ENCODE measurements at regions not wholly inside any gene's neighbourhood (a gene's known extent, or its start where the extent isn't known, plus 50 kb on each side); places are given as distances from the start of the nearest gene placed in this dataset.

DNA sequence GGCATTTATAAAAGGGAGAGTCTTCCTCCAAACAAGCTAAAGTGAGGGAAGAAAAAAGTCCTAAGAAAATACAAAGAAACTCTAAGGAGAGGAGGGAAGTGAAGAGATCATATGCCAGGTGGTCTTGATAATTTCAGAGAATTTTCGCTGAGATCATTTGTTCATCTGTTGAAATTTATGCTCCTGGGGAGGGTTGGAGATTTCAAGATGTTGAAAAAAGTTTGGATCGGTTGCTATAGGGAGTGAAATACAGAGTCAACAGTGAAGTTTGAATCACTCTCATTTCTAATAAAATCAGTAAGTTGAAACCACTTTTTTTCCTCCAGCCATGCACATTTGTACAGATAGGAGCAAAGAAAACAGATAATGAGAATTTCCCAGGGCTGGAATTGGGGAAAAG lies 299.1 kb upstream of the ADAMTS5 start:
- Histone ChIP-seq H3K4me1 (no peaks in the 10 kb centered on the region), H3K4me3 (ENCODE audit: low read depth, low read length) (no peak overlapping the region), H3K27me3 (replicated peaks; ENCODE audit: control insufficient read depth, insufficient read depth, low read length) (no peaks in the 10 kb centered on the region), H3K9me3 (no peaks in the 10 kb centered on the region), H3K36me3 (ENCODE audit: control insufficient read depth, insufficient read depth, low read length) (no peaks in the 10 kb centered on the region)
- no TSS peak for BruUV-seq (replicated peaks)
- no peak overlapping the region for H3K27ac Mint-ChIP-seq (ENCODE audit: unreplicated experiment)
- H3K36me3 Mint-ChIP-seq (ENCODE audit: insufficient read depth, unreplicated experiment): no peaks in the 10 kb centered on the region
- no peak overlapping the region for H3K4me3 Mint-ChIP-seq (ENCODE audit: unreplicated experiment)
- H3K4me1 Mint-ChIP-seq (ENCODE audit: low read depth, unreplicated experiment): no peaks in the 10 kb centered on the region
- CTCF ChIA-PET: no interaction called here
- DNase-seq: no peak
- TF ChIP-seq, protein P1, sequence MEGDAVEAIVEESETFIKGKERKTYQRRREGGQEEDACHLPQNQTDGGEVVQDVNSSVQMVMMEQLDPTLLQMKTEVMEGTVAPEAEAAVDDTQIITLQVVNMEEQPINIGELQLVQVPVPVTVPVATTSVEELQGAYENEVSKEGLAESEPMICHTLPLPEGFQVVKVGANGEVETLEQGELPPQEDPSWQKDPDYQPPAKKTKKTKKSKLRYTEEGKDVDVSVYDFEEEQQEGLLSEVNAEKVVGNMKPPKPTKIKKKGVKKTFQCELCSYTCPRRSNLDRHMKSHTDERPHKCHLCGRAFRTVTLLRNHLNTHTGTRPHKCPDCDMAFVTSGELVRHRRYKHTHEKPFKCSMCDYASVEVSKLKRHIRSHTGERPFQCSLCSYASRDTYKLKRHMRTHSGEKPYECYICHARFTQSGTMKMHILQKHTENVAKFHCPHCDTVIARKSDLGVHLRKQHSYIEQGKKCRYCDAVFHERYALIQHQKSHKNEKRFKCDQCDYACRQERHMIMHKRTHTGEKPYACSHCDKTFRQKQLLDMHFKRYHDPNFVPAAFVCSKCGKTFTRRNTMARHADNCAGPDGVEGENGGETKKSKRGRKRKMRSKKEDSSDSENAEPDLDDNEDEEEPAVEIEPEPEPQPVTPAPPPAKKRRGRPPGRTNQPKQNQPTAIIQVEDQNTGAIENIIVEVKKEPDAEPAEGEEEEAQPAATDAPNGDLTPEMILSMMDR (IDR thresholded peaks at IDR 0.05; ENCODE audit: insufficient read depth in 1 of 2, low read depth in 1 of 2, low read length in 1 of 2, severe bottlenecking in 1 of 2, unreplicated experiment in 1 of 2): no peak
- POLR2A ChIA-PET: no interaction called here
- no peaks in the 10 kb centered on the region for H3K27me3 Mint-ChIP-seq (ENCODE audit: insufficient read depth, unreplicated experiment)
- H3K9me3 Mint-ChIP-seq (ENCODE audit: unreplicated experiment): no peaks in the 10 kb centered on the region
- intact Hi-C loops (cut with micrococcal nuclease; ENCODE audit: unreplicated experiment): no loop called here

DNA sequence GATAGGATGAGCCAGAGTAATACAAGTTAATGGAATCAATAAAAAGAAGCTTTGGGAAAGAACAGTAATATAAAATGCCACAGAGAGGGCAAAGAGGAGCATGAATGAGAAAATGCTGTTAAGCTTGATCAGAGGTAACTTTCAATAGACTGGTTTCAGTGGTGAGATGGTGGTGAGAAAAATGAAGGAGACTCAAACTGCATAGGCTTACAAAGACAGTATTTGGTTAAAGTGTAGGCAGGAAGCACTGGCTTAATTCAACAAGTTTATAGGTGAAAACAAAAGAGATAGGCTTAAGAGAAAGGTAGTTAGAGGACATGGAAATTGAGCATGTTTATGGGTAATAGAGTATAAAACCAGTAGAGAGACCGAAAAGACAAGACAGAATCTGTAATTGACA lies 298.6 kb upstream of the ADAMTS5 start:
- Histone ChIP-seq H3K4me1 (no peaks in the 10 kb centered on the region), H3K27me3 (replicated peaks; ENCODE audit: control insufficient read depth, insufficient read depth, low read length) (no peaks in the 10 kb centered on the region), H3K9me3 (no peaks in the 10 kb centered on the region), H3K36me3 (ENCODE audit: control insufficient read depth, insufficient read depth, low read length) (no peaks in the 10 kb centered on the region), H3K4me3 (ENCODE audit: low read depth, low read length) (no peak overlapping the region)
- BruUV-seq (replicated peaks): no TSS peak
- Mint-ChIP-seq H3K27me3 (ENCODE audit: insufficient read depth, unreplicated experiment) (no peaks in the 10 kb centered on the region), H3K4me3 (ENCODE audit: unreplicated experiment) (no peak overlapping the region), H3K36me3 (ENCODE audit: insufficient read depth, unreplicated experiment) (no peaks in the 10 kb centered on the region), H3K4me1 (ENCODE audit: low read depth, unreplicated experiment) (no peaks in the 10 kb centered on the region), H3K9me3 (ENCODE audit: unreplicated experiment) (no peaks in the 10 kb centered on the region), H3K27ac (ENCODE audit: unreplicated experiment) (no peak overlapping the region)
- intact Hi-C loops (cut with micrococcal nuclease; ENCODE audit: unreplicated experiment): no loop called here
- no peak for DNase-seq
- TF ChIP-seq, protein P1 (IDR thresholded peaks at IDR 0.05; ENCODE audit: insufficient read depth in 1 of 2, low read depth in 1 of 2, low read length in 1 of 2, severe bottlenecking in 1 of 2, unreplicated experiment in 1 of 2): no peak
- ChIA-PET POLR2A (no interaction called here), CTCF (no interaction called here)

DNA sequence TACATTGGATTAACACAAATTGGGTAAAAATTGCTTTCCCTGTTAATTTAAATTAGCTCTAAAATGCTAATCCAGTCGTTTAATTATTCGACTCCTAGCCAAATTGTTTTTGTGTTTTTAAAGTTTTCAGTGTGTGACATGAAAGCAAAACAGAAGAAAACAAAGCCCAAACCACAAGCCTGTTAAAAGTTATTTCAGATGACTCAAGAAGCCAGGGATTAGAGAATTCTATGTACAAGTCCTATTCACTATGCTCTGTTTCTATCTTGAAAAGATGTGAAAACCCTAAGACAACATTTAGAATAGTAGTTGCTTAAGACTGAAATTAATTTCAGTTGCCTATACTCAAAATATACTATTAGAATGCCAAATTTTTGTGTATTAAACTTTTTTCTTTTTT lies 294.8 kb upstream of the ADAMTS5 start:
- no peaks in the 10 kb centered on the region for H3K36me3 Mint-ChIP-seq (ENCODE audit: insufficient read depth, unreplicated experiment)
- no peak overlapping the region for H3K4me3 ChIP-seq (ENCODE audit: low read depth, low read length)
- H3K4me1 ChIP-seq: no peaks in the 10 kb centered on the region
- no TSS peak for BruUV-seq (replicated peaks)
- H3K27me3 Mint-ChIP-seq (ENCODE audit: insufficient read depth, unreplicated experiment): no peaks in the 10 kb centered on the region
- intact Hi-C loops (cut with micrococcal nuclease; ENCODE audit: unreplicated experiment): no loop called here
- no peaks in the 10 kb centered on the region for H3K9me3 ChIP-seq
- no peak overlapping the region for H3K27ac Mint-ChIP-seq (ENCODE audit: unreplicated experiment)
- ChIA-PET POLR2A (no interaction called here), CTCF (no interaction called here)
- H3K9me3 Mint-ChIP-seq (ENCODE audit: unreplicated experiment): no peaks in the 10 kb centered on the region
- no peaks in the 10 kb centered on the region for H3K4me1 Mint-ChIP-seq (ENCODE audit: low read depth, unreplicated experiment)
- no peaks in the 10 kb centered on the region for H3K27me3 ChIP-seq (replicated peaks; ENCODE audit: control insufficient read depth, insufficient read depth, low read length)
- H3K4me3 Mint-ChIP-seq (ENCODE audit: unreplicated experiment): no peak overlapping the region
- no peak for DNase-seq
- TF ChIP-seq, protein P1 (IDR thresholded peaks at IDR 0.05; ENCODE audit: insufficient read depth in 1 of 2, low read depth in 1 of 2, low read length in 1 of 2, severe bottlenecking in 1 of 2, unreplicated experiment in 1 of 2): no peak
- H3K36me3 ChIP-seq (ENCODE audit: control insufficient read depth, insufficient read depth, low read length): no peaks in the 10 kb centered on the region

All from Caco-2 (cell line).